ENCODE measurements at regions not wholly inside any gene's neighbourhood (a gene's known extent, or its start where the extent isn't known, plus 50 kb on each side); places are given as distances from the start of the nearest gene placed in this dataset.

GRCh38 chr13:87777387-87777786 is 106.2 kb downstream of the SLITRK5 start:
- no peak for TF ChIP-seq POLR2A (IDR thresholded peaks at IDR 0.05)
- TF ChIP-seq, protein P1, sequence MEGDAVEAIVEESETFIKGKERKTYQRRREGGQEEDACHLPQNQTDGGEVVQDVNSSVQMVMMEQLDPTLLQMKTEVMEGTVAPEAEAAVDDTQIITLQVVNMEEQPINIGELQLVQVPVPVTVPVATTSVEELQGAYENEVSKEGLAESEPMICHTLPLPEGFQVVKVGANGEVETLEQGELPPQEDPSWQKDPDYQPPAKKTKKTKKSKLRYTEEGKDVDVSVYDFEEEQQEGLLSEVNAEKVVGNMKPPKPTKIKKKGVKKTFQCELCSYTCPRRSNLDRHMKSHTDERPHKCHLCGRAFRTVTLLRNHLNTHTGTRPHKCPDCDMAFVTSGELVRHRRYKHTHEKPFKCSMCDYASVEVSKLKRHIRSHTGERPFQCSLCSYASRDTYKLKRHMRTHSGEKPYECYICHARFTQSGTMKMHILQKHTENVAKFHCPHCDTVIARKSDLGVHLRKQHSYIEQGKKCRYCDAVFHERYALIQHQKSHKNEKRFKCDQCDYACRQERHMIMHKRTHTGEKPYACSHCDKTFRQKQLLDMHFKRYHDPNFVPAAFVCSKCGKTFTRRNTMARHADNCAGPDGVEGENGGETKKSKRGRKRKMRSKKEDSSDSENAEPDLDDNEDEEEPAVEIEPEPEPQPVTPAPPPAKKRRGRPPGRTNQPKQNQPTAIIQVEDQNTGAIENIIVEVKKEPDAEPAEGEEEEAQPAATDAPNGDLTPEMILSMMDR (IDR thresholded peaks at IDR 0.05) = no peak
